Body of pancreas (tissue), 4 donors: ENCODE measurements at regions not wholly inside any gene's neighbourhood (a gene's known extent, or its start where the extent isn't known, plus 50 kb on each side); places are given as distances from the start of the nearest gene placed in this dataset.

Experiments used
- ATAC-seq: fragments of 150-250 bp; one replicate; pipeline ENCODE4 v1.9.1; 2016
- DNase-seq, 4 donors: peaks; one replicate each; pipeline ENCODE4 v3.0.0-alpha.2; 2019
- H3K27ac ChIP-seq, 4 donors: fragments of 200-600 bp; sonication (generic); 1 replicate in 3 of 4; 2 replicates in 1 of 4; pipeline versions ENCODE4 v1.5.1 to v1.6.1; 2016 to 2019; ENCODE audit warnings: mild to moderate bottlenecking in 1 of 4, mixed read lengths in 1 of 4, moderate library complexity in 1 of 4
- H3K27me3 ChIP-seq, 2 donors: fragments of 200-600 bp; sonication (generic); one replicate each; pipeline ENCODE4 v1.6.0; 2016; ENCODE audit warnings: mild to moderate bottlenecking in 1 of 2
- H3K36me3 ChIP-seq, 2 donors: fragments of 200-600 bp; sonication (generic); replicated peaks in 1 of 2; 2 replicates each; pipeline ENCODE4 v1.5.1; 2016; ENCODE audit warnings: low read depth in 2 of 2; ENCODE audit not compliant: insufficient read depth in 1 of 2
- H3K4me1 ChIP-seq: fragments of 200-600 bp; sonication (generic); one replicate; pipeline ENCODE4 v1.6.0; 2016
- H3K4me3 ChIP-seq, 2 donors: fragments of 200-600 bp; sonication (generic); 1 replicate in 1 of 2; 2 replicates in 1 of 2; pipeline ENCODE4 v1.5.1; 2016 to 2019
- H3K9me3 ChIP-seq, 3 donors: fragments of 200-600 bp; sonication (generic); 1 replicate in 2 of 3; 2 replicates in 1 of 3; pipeline ENCODE4 v1.5.1; 2016
- POLR2A ChIP-seq, 3 donors: fragments of 450-650 bp; IDR thresholded peaks; one replicate each; pipeline ENCODE4 v1.6.1; 2016; ENCODE audit warnings: antibody characterized with exemption in 3 of 3, mild to moderate bottlenecking in 2 of 3
- WGBS, 2 donors: methylation state at CpG; one replicate each; pipeline ENCODE4 v1.1.5; 2017; 5-methylcytosine and 5-hydroxymethylcytosine counted together
- intact Hi-C: fragments of 100-400 bp; cut with DNase I; formaldehyde crosslinking; loops from one replicate; pipeline ENCODE4 v1.15.1; 2023
- TF ChIP-seq, protein P1 (sequence below), 7 experiments: fragments of 450-650 bp in 4 of 7; fragments of 200-600 bp in 3 of 7; sonication (generic) in 3 of 7; IDR thresholded peaks; one replicate each; pipeline ENCODE4 v1.5.1; 2016 to 2019; ENCODE audit warnings: antibody characterized with exemption in 7 of 7

DNA sequence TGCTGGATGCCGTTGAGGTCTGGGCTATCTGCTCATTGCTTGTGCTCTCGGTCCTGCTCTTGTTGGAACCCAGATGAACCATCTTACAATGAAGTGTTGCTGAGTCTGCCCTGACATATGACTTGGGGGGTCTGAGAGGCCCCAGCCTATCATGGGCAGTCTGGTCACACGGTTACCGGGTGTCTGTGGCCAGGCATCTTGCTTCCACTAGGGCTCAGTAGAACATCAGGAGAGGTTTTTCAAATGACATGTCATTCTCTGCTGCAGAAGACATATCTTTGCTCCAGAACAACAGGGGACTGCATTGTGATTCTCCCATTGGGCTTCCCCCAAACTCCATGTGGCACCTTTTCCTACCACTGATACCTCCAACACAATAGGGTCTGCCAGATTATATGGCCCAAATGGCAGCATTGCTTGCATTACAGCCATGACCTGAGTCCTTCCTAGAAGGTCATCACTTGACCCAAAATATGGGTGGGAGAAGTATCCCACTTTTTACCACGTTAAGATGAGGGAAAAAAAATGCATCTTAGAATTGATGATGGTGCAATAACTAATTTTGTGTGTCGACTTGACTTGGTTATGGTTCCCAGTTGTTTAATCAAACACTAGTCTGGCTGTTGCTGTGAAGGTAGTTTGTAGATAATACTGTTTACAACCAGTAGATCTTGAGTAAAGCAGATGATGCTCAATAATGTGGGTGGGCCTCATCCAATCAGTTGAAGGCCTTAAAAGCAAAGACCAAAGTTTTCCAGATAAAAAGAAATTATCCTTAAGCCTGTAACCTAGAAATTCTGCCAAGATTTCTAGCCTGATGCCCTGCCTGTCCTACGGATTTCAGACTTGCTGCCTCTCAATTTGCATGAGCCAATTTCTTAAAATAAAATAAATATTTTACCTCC is 241.0 kb downstream of the QKI start:
- TF ChIP-seq POLR2A (IDR thresholded peaks at IDR 0.05) = no peak
- TF ChIP-seq, protein P1, sequence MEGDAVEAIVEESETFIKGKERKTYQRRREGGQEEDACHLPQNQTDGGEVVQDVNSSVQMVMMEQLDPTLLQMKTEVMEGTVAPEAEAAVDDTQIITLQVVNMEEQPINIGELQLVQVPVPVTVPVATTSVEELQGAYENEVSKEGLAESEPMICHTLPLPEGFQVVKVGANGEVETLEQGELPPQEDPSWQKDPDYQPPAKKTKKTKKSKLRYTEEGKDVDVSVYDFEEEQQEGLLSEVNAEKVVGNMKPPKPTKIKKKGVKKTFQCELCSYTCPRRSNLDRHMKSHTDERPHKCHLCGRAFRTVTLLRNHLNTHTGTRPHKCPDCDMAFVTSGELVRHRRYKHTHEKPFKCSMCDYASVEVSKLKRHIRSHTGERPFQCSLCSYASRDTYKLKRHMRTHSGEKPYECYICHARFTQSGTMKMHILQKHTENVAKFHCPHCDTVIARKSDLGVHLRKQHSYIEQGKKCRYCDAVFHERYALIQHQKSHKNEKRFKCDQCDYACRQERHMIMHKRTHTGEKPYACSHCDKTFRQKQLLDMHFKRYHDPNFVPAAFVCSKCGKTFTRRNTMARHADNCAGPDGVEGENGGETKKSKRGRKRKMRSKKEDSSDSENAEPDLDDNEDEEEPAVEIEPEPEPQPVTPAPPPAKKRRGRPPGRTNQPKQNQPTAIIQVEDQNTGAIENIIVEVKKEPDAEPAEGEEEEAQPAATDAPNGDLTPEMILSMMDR (IDR thresholded peaks at IDR 0.05) = no peak
- intact Hi-C loops = no loop called here
- WGBS, 2 donors = 64 to 74% methylated on average over 7 of the region's 7 CpGs
- no peak for DNase-seq
- no peak overlapping the region for H3K4me3 ChIP-seq
- H3K27ac ChIP-seq = no peak overlapping the region
- no peaks in the 10 kb centered on the region for H3K9me3 ChIP-seq
- no peaks in the 10 kb centered on the region for H3K27me3 ChIP-seq
- H3K4me1 ChIP-seq = no peaks in the 10 kb centered on the region
- H3K36me3 ChIP-seq = no peaks in the 10 kb centered on the region
- no peak for ATAC-seq

DNA sequence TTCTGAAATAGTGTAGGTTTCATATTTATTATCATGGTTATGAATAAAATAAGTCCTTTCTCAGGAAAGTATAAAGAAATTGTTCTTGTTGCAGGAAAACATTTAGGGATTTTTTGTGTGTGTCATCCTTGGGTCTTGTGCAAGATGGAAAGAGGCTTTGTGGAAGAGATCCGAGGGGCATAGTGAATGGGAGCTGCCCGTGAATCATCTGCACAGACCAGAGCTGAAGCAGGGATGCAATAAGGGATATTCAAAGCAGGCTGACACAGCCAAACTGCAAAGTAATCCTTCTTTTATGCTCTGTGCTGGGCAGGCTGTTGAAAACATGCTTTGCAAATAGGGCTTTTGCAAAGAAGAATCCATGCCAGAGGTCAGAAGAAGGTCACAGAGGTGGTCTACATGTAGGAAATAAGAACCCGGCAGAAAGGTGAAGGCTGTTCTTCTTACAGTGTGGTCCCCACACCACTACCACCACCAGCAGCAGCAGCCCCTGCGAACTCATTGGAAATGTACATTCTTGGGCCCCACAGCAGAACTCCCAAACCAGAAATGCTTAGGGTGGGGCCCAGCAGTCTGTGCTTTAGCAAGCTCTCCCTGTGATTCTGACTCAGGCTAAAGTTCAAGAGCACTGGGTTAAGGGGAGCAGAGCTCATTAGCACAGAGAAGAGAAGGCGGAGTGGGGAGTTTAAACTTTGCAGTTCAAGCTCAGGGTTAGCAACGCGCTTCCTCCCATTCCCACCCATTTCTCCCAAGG is 237.6 kb downstream of the QKI start:
- no peak for ATAC-seq
- Histone ChIP-seq H3K27ac (no peak overlapping the region), H3K9me3 (no peaks in the 10 kb centered on the region), H3K4me1 (no peaks in the 10 kb centered on the region), H3K27me3 (no peaks in the 10 kb centered on the region), H3K4me3 (no peak overlapping the region), H3K36me3 (no peaks in the 10 kb centered on the region)
- intact Hi-C loops = no loop called here
- DNase-seq = no peak
- TF ChIP-seq, protein P1 (IDR thresholded peaks at IDR 0.05) = no peak
- 74 to 78% methylated on average over 7 of the region's 7 CpGs for WGBS, 2 donors

DNA sequence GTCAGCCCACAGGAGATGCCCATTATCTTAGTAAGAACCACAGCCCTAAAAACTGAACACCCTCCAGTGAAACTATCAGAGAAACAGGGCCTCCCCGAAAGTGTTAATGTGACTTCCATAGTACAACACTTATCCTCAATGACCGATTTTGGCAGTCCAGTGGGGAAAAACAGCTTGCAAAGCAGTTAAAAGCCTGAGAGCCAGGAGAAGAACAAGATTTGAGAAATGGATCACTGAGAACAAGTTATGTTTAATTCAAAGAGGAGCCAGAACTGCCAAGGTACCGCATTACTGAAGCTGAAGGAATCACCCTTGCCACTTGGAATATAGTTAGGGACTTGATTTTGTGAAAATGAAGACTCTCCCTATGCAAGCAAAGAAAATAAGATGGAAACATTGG is 236.9 kb downstream of the QKI start:
- DNase-seq (no peak), ATAC-seq (no peak)
- Histone ChIP-seq H3K27me3 (no peaks in the 10 kb centered on the region), H3K4me1 (no peaks in the 10 kb centered on the region), H3K27ac (no peak overlapping the region), H3K4me3 (no peak overlapping the region), H3K36me3 (no peaks in the 10 kb centered on the region), H3K9me3 (no peaks in the 10 kb centered on the region)
- TF ChIP-seq, protein P1 (IDR thresholded peaks at IDR 0.05) = no peak
- no peak for TF ChIP-seq POLR2A (IDR thresholded peaks at IDR 0.05)
- WGBS, 2 donors = 75 to 87% methylated on average over 3 of the region's 3 CpGs
- intact Hi-C loops = no loop called here

DNA sequence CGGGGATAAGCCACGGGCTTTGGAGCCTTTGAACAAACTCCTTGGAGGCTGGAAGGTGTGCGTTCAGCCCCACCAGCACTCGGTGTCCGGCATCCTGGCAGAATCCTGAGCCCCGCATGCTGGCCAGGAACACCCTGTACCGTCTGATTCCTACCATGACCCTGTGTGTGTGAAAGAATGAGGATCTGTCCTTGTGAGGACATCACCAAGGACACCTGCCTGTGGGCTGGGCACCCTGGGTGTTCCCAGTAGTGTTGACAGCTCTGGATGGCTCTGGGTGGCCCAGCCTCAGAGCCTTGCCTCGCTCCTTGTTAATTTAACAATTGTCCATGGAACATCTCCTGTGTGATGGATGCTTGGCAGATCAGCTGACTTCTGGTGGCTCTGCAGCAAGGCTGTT is 234.3 kb downstream of the QKI start:
- no peak for ATAC-seq
- Histone ChIP-seq H3K27ac (no peak overlapping the region), H3K4me3 (no peak overlapping the region), H3K36me3 (no peaks in the 10 kb centered on the region), H3K4me1 (no peaks in the 10 kb centered on the region), H3K27me3 (no peaks in the 10 kb centered on the region), H3K9me3 (no peaks in the 10 kb centered on the region)
- TF ChIP-seq POLR2A (IDR thresholded peaks at IDR 0.05) = no peak
- TF ChIP-seq, protein P1 (IDR thresholded peaks at IDR 0.05) = no peak
- no peak for DNase-seq
- intact Hi-C loops = no loop called here
- WGBS, 2 donors = 75 to 80% methylated on average over 4 to 8 of the region's 8 CpGs
